ENCODE measurements at regions not wholly inside any gene's neighbourhood (a gene's known extent, or its start where the extent isn't known, plus 50 kb on each side); places are given as distances from the start of the nearest gene placed in this dataset.
"Not testable (repeated sequence)": the region's sequence is repeated elsewhere in the genome, so short reads cannot be mapped to it uniquely, and the experiment has no call there.

DNA sequence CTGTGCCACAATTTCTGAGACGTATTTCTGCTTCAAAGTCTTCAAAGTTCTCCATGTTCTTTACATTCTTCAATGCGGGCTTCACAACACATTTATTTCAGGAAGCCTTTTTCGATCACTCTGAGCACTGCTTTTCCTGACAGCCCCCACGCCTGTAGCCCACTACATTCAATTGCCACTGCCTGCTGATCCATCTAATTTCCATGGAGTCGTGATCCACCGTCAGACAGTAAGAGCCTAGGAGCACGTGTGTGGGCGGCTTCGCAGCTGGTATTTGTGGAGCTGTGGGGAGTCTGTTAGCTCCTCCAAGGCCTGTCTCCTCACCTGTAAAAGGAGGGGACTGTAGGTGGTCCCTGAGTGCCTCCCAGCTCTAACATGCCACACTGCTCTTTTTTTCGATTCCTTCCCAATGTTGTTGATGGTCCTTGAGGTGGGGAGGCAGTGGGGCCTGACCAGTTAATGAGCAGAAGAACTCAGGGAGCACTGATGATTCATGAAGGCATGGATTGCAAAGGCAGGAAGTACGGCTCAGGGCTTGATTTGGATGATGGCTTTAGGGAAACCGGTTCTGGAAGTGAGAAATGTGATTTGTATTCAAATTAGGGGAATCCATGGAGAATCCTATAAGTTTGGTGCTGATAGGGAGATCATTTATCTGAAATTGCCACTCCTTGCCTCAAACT, 401.1 kb upstream of the PODXL start:
- DNase-seq, result no peak

DNA sequence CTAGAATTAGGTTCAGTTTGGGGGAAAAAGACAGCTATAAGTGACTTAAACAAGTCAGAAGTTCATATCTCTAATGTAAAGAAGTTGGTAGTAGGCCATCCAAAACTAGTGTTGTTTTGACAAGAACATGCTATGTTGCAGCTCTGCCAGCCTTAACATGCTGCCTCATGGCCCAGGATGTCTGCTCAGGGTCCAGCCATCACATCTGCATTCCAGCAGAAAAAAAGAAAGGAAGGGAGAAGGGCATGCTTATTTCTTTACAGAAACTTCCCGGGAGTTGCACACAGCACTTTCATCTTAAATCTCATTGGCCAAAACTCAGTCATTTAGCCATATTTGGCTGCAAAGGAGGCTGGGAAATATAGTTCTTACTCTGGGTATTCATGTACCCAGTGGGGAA, 400.4 kb upstream of the PODXL start:
- no peak for DNase-seq

DNA sequence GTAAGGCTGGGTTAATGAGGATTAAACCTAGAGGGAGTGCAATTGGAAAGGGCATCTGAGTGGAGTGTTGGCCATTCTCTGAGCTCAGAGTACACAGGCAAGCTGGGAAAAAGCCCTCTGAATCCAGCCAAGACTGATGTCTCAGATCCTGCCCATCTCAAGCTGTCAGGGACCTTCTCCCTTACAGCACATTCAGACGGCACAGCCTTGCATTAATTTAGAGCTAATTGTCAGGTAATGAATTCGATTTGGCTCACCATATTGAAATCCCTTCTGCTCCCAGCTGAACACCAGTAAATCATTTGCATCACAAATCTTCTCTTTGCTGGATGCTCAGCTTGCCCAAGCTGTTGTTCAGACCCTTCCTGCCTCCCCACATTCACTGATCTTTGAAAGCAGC, 399.3 kb upstream of the PODXL start:
- no peak for DNase-seq

DNA sequence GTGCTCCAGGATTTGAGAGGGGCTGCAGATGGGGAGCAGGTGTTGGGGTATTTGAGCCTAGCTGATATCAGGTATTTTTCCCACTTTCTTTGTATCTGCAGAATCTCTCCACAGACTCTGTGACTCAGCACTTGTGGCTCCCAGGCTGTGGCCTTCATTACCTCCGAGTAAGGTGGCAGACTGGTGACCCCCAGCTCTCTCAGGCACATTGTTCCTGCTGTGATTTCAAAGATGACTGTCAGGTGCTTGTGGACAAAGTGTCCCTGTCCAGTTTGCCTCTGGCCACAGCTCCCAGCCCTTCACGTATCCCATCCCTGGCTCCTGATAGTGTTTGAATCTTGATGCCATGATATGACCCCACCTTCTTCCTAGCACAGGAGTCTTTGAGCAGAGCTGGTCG, 396.8 kb upstream of the PODXL start:
- no peak for DNase-seq

DNA sequence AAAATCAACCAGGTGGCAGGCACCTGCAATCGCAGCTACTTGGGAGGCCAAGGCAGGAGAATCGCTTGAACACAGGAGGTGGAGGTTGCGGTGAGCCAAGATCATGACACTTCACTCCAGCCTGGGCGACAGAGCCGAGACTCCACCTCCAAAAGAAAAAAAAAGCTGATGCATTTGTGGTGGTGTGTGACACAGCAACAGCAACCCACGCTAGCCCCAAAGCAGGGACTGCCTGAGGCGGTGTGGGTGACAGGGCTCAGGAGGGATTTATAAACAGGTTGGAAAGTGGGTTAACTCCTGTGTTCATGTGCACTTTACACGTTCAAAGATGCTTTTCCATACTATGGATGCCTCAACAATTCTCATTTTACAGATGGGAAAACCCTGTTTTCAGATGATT, 395.9 kb upstream of the PODXL start:
- no peak for DNase-seq

DNA sequence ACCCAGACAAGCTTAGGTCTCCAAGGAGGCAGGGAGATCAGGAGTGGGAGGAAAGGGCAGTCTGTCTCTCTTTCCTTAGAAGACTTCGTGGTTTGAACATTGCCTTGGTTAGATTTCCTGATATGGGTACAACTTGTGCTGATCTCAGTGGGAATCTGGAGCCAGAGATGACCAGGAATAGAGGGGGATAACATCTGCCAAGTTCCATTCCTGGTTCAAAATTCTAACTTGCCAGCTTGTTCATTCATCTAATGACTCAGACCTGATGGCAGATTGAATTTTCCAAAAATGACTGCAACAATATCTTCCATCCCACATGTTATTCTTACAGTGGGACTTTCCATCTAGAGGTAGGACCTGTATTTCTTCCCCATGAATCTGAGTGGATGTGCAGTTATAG, 394.3 kb upstream of the PODXL start:
- no peak for DNase-seq

DNA sequence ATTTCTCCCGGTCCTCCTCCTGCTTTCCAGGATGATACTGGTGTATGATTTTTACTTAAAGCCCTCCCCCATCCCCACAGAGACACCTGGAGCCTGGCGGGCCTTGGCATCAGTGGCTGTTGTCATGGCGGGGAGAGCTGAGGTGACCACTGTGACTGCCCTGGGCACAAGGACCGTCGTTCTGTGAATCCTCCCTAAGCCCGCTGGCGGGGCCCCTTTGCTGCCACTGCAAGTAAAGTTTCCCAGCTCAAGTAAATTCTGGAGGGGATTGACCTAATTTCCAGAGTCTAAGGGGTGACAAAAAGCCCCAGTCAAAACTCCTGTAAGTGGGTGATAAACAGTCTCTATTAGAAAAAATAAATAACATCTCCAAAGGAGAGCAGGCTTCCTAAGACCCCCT, 393.2 kb upstream of the PODXL start:
- no peak for DNase-seq

DNA sequence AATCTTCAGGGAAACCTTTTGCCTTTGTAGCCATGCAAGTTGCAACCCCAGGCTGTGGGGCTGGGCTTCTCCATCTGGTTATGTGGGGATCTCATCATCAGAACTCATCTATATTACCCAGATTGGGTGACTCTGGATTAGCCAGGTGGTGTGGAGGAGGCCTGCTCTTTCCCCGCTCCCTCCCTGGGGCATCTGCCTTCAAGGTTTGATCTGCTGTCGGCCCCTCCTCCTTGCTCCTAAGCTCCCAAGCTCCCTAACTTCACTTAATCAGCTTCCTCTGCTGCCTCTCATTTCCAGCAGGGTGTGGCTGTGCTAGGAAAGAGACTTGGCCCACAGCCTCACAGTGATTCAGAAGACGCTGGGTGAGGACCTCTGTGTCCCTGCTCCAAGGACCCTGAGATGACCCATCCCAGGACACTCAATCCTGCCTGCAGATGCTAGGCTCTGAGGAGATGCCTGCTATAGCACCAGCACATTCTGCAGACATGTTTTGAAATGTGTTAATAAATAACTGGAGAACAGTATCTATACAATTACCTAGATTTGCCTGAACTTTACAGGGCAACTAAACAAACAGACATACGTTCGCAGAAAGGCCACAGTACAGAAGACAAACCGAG, 392.1 kb upstream of the PODXL start:
- DNase-seq, result no peak

DNA sequence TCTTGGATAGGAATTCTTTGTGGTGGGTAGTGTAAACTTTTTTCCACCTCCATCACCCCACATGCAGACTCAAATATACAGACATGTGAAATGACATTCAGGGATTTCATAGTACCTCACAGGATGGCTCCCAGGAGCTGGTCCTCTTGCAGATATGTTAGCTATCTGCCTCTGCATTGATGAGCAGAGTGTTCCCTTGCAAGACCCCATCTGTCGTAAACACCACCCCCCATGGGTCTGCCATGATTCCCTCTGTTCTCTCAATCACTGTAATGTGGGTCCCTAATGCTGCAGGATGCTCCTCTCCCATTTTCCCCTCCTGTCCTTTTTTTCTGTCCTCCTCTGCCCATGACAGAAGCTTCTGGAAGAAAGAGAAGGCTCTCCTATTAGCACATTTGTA, 391.2 kb upstream of the PODXL start:
- no peak for DNase-seq

DNA sequence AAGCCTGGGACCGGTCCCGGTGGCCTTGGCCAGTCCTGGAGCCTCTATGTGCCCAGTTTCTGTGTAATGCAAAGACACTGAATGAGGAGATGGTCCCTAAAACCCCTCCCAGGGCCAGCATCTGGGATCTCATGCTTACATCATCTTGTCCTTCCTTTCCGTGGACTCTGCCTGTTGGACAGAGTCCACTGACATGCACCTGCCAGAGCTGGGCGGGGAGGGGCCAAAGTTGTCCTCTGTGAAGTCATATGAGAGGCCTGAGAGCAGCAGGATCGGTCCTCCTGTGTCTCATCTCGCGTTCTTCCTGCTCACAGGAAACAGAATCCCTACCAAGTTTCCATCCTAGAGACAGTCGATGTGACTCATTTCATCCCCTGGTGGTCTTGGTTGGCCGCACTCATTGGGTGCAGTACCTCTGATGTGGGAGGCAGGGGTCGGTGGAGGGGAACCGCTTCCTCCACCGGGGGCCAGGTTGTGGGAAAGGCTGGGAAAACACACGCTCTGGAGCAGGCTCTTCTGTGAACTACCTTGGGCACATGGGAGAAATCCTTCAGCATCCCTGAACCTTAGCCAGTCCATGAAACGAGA, 389.6 kb upstream of the PODXL start:
- DNase-seq, result no peak

DNA sequence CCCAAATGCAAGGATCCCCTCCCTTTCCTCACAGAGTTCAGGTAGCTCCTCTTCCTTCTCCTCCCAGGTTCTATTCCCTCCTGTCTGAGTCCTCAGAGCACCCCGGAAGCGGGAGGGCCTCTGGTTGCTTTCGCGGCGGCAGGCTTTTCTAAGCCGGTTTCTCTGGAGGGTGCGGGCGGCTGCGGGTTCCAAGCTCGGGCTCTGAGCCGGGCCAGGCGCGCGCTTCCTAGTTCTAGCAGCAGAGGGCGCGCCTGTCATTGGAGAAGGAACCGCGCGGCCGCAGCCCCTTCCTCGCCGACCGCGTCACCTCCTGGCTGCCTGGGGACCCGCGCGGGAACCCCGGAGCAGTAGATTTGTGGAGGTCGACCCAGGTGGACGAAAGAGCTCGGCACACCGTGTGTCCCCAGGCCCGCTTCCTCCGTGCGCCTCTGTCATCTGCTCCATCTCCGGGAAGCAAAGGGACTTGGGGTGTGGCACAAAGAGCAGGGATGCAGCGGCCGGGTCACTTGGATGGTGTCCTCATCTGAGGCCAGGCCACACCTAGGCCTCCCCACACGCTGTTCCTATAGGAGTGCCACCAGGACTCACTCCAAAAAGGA, 389.0 kb upstream of the PODXL start:
- DNase-seq, result peak; percentile 69

DNA sequence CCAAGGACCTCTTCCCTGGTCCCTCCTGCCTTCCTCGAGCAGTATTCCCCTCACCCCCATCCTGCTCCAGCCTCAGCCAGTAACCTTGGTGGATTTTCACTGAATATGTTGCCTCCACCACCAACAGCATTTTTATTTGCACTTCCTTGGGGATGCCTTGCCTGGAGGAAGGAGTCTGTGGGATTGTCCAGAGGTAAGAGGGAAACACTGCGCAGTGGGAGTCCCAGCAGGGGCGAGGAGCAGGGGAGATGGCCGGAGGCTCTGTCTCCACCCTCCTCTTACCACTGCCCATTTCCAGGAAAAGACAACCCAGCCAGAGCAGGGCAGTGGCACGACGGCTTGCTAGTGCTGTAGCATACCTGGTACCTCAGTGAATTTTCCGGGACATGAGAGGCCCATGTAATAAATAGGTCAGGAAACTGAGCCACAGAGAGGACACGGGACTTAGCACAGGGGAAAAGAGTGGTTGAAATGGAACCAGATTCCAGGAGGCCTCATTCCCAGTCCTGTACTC, 388.2 kb upstream of the PODXL start:
- no peak for DNase-seq

DNA sequence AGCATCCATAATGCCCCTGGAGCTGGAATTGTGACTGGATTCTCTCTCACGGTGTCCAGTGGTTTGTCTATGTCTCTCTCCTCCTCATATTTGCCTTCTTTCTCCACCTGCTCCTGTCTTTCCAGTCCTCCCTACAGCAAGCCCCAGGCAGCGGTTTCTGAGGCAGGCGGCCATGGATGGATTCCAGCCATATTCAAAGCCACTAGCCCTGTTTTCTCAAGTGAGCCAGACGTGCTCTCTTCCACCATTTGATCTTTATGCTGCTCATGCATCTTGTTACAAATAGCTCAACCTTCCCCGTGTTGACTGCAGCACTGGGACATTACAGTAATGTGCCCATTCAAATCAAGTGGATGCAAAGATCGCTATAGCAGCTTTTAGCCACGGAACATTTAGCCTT, 387.2 kb upstream of the PODXL start:
- no peak for DNase-seq

DNA sequence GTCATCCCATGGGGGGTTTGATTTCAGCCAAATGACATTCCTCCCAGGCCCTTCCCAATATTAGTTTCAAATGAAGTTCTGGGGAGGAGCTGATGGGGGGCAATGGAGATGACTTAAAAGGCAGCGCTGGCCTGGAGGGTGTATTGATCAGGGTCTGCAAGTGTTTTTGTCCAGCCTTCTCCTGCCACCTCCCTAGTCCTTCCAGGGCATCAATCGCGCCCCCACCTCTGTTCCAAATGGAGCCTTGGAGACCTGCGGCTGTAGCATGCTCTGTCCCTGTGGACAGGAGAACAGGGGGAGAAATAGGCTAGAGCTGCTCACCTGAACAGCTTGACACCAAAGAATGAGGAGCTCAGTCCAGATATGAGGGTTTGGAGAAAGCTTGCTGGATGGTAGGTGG, 386.8 kb upstream of the PODXL start:
- no peak for DNase-seq

DNA sequence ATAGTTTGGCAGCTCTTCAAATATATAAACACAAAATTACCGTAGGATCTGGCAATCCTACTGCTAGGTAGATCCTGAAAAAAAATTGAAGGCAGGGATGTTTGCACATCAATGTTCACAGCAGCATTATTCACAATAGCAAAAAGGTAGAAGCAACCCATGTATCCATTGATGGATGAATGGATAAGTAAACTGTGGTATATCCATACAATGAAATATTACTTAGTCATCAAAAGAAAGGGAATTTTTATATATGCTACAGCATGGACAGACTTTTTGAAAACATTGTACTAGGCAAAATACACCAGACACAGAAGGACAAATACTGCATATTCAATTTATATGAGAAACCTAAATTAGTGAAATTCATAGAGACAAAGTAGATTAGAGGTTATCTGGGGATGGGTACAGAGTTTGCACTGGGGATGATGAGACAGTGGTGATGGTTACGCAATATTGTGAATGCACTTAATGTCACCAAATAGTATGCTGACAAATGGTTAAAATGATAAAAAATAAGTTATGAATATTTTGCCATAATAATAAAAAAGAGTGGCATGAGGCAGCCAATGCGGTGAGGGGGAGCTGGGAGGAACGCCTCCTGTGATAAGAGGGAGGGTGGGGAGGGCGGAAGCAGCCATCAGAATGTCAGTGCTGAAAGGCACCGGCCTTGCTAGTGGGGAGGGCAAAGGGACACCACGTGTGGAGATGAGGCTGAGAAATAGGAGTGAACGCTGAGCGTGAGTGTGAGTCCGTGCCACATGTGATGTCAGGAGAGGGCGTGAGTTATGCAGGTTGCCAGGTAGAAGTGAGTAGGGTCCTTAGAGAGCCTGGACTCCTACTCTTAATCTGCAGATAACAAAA, 386.1 kb upstream of the PODXL start:
- no peak for DNase-seq

DNA sequence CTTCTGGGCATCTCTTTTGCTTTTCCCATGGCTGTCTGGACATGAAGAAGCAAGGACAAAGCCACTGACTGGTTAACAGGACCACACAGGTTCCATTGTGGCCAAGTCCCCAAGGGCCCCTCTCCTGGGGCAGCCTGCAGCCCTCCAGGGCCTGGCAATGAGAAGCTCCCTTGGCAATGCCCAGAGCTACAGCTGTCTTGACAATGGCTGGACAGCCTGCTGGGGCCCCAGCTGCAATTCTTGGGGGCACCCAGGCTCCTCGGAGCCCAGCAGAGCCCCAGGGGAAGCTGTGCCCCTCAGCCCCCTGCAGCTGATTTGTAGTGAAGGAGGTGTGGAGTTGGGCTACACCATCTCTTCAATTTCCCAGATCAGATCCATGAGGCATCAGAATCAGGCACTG, 384.9 kb upstream of the PODXL start:
- no peak for DNase-seq

DNA sequence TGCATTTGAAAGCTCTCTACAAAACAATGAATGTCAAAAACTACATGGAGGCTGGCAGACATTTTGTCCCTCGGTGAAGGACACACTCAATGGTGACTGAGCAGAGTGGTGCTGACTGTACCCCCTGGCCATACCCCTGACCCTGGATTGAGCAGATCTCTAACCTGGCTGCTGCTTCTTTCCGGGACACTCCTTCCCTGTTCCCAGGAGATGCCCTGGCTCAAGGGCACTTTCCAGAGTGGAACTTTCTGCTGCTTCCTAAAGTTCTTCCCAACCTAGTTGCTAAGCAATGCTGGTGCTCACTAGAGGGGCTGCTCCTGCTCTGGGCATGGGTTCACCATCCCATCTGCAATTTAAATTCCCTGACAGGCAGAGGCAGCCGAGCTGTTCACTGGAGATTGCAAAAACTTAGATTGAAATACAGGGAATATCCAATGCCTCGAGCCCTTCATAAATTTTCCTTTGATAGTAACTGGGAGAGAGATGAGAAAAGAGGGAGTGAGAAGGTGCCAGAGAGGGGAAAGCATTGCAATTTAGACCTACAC, 384.3 kb upstream of the PODXL start:
- DNase-seq, result no peak

DNA sequence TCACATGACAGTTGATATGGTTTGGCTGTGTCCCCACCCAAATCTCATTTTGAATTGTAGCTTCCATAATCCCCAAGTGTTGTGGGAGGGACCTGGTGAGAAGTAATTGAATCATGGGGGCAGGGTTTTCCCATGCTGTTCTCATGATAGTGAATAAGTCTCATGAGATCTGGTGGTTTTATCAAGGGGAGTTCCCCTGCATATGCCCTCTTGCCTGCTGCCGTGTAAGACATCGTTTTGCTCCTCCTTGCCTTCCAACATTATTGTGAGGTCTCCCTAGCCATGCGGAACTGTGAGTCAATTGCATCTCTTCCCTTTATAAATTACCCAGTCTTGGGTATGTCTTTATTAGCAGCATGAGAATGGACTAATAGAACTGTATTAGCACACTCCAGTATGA, 382.4 kb upstream of the PODXL start:
- not testable (repeated sequence) for DNase-seq

DNA sequence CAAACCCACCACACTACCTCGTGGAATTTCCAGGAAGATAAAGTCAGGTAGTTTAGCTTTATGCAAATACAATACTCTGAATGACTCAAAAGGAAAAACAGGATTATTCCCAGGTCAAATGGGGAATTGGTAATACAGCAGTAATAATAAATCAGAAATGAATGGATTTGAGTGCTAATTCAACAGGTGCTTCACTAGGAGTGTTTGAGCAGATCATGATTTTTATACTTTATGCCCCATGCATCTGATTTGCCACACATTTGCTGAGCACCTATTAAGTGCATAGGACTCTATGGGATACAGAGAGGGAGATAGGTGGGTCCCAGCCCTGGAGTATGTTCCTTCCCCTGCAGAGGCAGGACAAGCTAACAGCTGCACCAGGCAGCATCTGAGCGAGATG, 381.4 kb upstream of the PODXL start:
- no peak for DNase-seq

DNA sequence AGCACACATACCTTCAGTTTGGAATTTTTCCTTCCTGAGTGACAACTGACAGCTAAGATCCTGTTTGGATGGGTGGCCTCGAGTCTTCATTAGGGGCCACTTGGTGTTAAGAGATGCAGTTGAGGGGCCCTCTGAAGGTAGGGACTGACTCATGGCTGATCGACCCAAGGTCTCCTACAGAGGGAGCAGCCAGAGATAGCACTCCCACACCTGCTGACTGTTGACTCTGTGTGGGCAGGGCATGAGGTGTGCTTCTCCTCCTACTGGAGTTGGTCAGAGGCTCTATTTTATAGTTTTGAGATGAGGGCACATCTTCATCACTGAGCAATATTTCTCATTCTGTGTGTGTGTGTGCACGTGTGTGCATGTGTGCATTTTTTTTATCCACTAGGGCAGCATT, 378.8 kb upstream of the PODXL start:
- no peak for DNase-seq

DNA sequence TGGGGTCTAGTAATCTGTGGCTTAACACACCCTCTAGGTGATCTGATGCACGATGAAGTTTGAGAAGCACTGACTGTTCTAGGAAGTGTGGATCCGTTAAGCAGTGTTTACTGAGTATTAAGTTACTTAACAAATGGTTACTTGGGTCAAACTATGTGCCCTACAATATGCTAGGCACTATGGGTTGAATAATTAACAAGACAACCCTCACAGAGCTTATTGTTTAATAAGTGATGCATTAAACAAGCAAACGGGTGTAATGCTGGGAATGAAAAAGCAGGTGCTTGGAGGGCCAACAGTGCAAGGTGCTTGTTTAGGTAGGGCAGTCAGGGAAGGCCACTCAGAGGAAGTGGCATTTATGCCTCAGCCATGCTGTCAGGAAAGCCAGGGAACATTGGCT, 378.0 kb upstream of the PODXL start:
- no peak for DNase-seq

DNA sequence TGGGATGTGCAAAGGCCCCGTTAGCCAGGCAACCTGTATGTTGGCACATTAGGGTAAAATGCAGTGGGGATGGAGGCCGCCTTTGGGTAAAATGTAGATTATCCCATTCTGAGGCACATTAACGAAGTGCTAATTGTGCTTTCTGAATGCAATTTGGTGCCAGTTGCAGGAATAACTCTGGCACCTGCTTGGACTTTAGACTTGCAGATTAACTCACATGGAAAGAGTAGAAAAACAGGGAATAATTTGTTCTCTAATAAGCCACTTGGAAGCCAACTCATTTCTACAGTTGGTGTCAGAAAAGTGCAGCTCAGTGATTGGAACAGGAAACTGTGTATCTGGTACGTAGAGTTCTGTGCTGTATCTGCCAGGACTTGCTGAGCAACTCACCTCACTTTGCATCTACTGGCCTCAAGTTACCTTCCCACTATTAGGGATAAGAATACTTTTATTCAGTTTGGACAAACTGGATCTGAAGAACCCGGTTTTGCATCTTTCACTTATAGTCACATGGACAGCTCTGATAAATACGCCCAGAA, 377.4 kb upstream of the PODXL start:
- no peak for DNase-seq

DNA sequence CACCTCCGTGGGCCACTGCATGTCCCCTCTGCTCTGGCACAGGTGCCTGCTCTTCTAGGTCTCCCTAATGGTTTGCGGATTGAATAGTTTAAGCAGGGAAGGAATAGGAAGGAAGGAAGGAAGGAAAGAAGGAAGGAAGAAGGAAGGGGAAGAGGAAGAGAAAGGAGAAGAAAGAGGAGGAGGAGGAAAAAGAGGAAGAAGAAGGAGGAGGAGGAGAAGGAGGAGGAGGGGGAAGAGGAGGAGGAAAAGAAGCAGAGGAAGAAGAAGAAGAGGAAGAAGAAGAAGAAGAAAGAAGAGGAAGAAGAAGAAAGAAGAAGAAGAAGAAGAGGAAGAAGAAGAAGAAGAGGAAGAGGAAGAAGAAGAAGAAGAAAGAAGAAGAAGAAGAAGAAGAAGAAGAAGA, 376.8 kb upstream of the PODXL start:
- not testable (repeated sequence) for DNase-seq

Data from midbrain (tissue), 1 donor.